ENCODE measurements at regions not wholly inside any gene's neighbourhood (a gene's known extent, or its start where the extent isn't known, plus 50 kb on each side); places are given as distances from the start of the nearest gene placed in this dataset.

DNA sequence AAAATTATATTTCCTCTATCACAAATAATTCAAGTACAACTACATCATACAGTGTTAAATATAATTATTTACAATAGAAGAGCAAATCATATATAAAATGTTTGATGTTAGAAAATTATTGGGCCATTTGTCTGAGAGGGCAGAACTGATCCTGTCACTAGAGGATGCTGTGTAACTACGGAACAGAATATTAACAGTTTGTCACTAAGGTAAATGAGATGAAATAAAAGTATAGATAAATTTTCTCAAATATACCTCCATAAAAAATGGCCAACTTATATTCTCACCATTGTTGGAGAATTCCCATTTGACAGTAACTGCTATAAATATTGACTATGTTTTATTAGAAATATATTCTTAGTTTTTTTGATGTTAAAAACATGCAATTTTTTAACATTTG lies 1067.4 kb upstream of the DDX18 start:
- H3K27me3 ChIP-seq (ENCODE audit: control insufficient read depth, insufficient read depth, low read length) = no peaks in the 10 kb centered on the region
- H4K5ac ChIP-seq (ENCODE audit: low read depth, low read length) = no peak overlapping the region
- no peak overlapping the region for H2BK20ac ChIP-seq (ENCODE audit: low read depth, low read length)
- H3K36me3 ChIP-seq (ENCODE audit: control insufficient read depth, insufficient read depth, low read length) = no peaks in the 10 kb centered on the region
- no peak overlapping the region for H3K9ac ChIP-seq (ENCODE audit: low read depth, low read length)
- no peak overlapping the region for H3K18ac ChIP-seq (ENCODE audit: low read depth, low read length)
- no peaks in the 10 kb centered on the region for H3K79me1 ChIP-seq (ENCODE audit: low read depth in 1 of 2, low read length in 2 of 2)
- no peaks in the 10 kb centered on the region for H4K20me1 ChIP-seq (ENCODE audit: insufficient read depth, low read length)
- no peak overlapping the region for H3K4me2 ChIP-seq (ENCODE audit: low read depth, low read length)
- ChIA-PET POLR2A (ENCODE audit: unreplicated experiment) (no interaction called here), CTCF (no interaction called here)
- BruUV-seq (replicated peaks) = no TSS peak
- H2AK5ac ChIP-seq (ENCODE audit: low read depth, low read length) = no peak overlapping the region
- H4K8ac ChIP-seq (ENCODE audit: low read depth in 2 of 2, low read length in 2 of 2) = no peak overlapping the region
- no peak overlapping the region for H2AFZ ChIP-seq (replicated peaks; ENCODE audit: low read length, poor library complexity)
- H3K9me1 ChIP-seq (ENCODE audit: insufficient read depth, low read length) = no peaks in the 10 kb centered on the region
- dilution Hi-C loops (cut with HindIII; ENCODE audit: low sequenced_read_pairs, unreplicated experiment) (no loop called here), in situ Hi-C loops (cut with MboI; ENCODE audit: low sequenced_read_pairs) (no loop called here), intact Hi-C loops (cut with micrococcal nuclease) (no loop called here)
- H2AK9ac ChIP-seq (replicated peaks; ENCODE audit: low read depth, low read length, poor library complexity) = no peak overlapping the region
- WGBS, 2 experiments (ENCODE audit: extremely low coverage in 2 of 2, insufficient read length in 1 of 2) = no CpG with 5 or more reads among the region's 1 CpG
- H4K91ac ChIP-seq (ENCODE audit: insufficient read depth, low read depth, low read length) = no peak overlapping the region
- no peak for DNase-seq
- ATAC-seq (ENCODE audit: low read depth) = no peak
- no peak overlapping the region for H3K4me3 ChIP-seq (ENCODE audit: insufficient read depth, low read depth, low read length)
- TF ChIP-seq, protein P1, sequence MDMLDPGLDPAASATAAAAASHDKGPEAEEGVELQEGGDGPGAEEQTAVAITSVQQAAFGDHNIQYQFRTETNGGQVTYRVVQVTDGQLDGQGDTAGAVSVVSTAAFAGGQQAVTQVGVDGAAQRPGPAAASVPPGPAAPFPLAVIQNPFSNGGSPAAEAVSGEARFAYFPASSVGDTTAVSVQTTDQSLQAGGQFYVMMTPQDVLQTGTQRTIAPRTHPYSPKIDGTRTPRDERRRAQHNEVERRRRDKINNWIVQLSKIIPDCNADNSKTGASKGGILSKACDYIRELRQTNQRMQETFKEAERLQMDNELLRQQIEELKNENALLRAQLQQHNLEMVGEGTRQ (IDR thresholded peaks at IDR 0.05; ENCODE audit: low read depth, low read length) = no peak
- TF ChIP-seq, protein P2, sequence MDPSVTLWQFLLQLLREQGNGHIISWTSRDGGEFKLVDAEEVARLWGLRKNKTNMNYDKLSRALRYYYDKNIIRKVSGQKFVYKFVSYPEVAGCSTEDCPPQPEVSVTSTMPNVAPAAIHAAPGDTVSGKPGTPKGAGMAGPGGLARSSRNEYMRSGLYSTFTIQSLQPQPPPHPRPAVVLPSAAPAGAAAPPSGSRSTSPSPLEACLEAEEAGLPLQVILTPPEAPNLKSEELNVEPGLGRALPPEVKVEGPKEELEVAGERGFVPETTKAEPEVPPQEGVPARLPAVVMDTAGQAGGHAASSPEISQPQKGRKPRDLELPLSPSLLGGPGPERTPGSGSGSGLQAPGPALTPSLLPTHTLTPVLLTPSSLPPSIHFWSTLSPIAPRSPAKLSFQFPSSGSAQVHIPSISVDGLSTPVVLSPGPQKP (IDR thresholded peaks at IDR 0.05; ENCODE audit: borderline replicate concordance, low read depth, low read length) = no peak
- TF ChIP-seq CEBPB (IDR thresholded peaks at IDR 0.05; ENCODE audit: low read depth, low read length) = no peak
- TF ChIP-seq RAD21 (IDR thresholded peaks at IDR 0.05; ENCODE audit: low read length) = no peak
- TF ChIP-seq MAFK (IDR thresholded peaks at IDR 0.05; ENCODE audit: low read depth, low read length) = no peak
- TF ChIP-seq CHD1 (IDR thresholded peaks at IDR 0.05; ENCODE audit: low read depth, low read length) = no peak
- no peak for TF ChIP-seq RFX5 (IDR thresholded peaks at IDR 0.05; ENCODE audit: low read depth, low read length)
- no peak for TF ChIP-seq POLR2A (IDR thresholded peaks at IDR 0.05; ENCODE audit: low read depth, low read length)
- TF ChIP-seq RCOR1 (IDR thresholded peaks at IDR 0.05; ENCODE audit: insufficient replicate concordance, low read length) = no peak
- no peak for TF ChIP-seq FOS (IDR thresholded peaks at IDR 0.05; ENCODE audit: low read depth, low read length)
- no peak for TF ChIP-seq MXI1 (IDR thresholded peaks at IDR 0.05; ENCODE audit: borderline replicate concordance, low read depth, low read length)
- no peak for TF ChIP-seq SMC3 (IDR thresholded peaks at IDR 0.05; ENCODE audit: low read depth, low read length)
- TF ChIP-seq BHLHE40 (IDR thresholded peaks at IDR 0.05; ENCODE audit: low read depth, low read length) = no peak
- no peak for TF ChIP-seq MAZ (IDR thresholded peaks at IDR 0.05; ENCODE audit: borderline replicate concordance, low read depth, low read length)
- no peak for TF ChIP-seq NFE2L2 (IDR thresholded peaks at IDR 0.05; ENCODE audit: low read depth, low read length)
- TF ChIP-seq, protein P3, sequence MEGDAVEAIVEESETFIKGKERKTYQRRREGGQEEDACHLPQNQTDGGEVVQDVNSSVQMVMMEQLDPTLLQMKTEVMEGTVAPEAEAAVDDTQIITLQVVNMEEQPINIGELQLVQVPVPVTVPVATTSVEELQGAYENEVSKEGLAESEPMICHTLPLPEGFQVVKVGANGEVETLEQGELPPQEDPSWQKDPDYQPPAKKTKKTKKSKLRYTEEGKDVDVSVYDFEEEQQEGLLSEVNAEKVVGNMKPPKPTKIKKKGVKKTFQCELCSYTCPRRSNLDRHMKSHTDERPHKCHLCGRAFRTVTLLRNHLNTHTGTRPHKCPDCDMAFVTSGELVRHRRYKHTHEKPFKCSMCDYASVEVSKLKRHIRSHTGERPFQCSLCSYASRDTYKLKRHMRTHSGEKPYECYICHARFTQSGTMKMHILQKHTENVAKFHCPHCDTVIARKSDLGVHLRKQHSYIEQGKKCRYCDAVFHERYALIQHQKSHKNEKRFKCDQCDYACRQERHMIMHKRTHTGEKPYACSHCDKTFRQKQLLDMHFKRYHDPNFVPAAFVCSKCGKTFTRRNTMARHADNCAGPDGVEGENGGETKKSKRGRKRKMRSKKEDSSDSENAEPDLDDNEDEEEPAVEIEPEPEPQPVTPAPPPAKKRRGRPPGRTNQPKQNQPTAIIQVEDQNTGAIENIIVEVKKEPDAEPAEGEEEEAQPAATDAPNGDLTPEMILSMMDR (conservative IDR thresholded peaks at IDR 0.05; ENCODE audit: low read depth, low read length) = no peak
- no peak overlapping the region for H2BK15ac ChIP-seq (ENCODE audit: low read depth, low read length)
- no peak overlapping the region for H3K27ac ChIP-seq (ENCODE audit: insufficient read depth, low read length)
- no peak overlapping the region for H3K23ac ChIP-seq (ENCODE audit: low read depth, low read length)
- H2BK5ac ChIP-seq (ENCODE audit: low read depth, low read length, poor library complexity, severe bottlenecking) = no peak overlapping the region
- no peaks in the 10 kb centered on the region for H3K4me1 ChIP-seq (ENCODE audit: control insufficient read depth, insufficient read depth, low read length)
- no peak overlapping the region for H2BK120ac ChIP-seq (ENCODE audit: low read depth, low read length)
- no peak overlapping the region for H3K14ac ChIP-seq (replicated peaks; ENCODE audit: low read depth, low read length)
- H3K9me3 ChIP-seq (ENCODE audit: control insufficient read depth, insufficient read depth, low read length) = peaks cover 2% of the 10 kb centered on the region; the same call in 1 of the 2 replicates
- no peak overlapping the region for H3K4ac ChIP-seq (ENCODE audit: low read depth, low read length)
- H3K56ac ChIP-seq (ENCODE audit: extremely low read depth, insufficient read depth, low read length) = no peak overlapping the region
